Muscle layer of duodenum (tissue), 2 donors: ENCODE measurements at regions not wholly inside any gene's neighbourhood (a gene's known extent, or its start where the extent isn't known, plus 50 kb on each side); places are given as distances from the start of the nearest gene placed in this dataset.

ENCODE experiments used
- H3K27ac ChIP-seq: one replicate; pipeline ENCODE4 v1.7.0; 2013; ENCODE audit warnings: mild to moderate bottlenecking, low read length
- H3K27me3 ChIP-seq: one replicate; pipeline ENCODE4 v1.7.0; 2013; ENCODE audit warnings: low read depth, mild to moderate bottlenecking, control low read depth, low read length
- H3K36me3 ChIP-seq, 2 donors: one replicate each; pipeline ENCODE4 v1.7.0; 2013; ENCODE audit warnings: low read length in 2 of 2, control low read depth in 1 of 2, mild to moderate bottlenecking in 1 of 2; ENCODE audit not compliant: insufficient read depth in 2 of 2, control insufficient read depth in 1 of 2
- H3K4me1 ChIP-seq, 2 donors: one replicate each; pipeline ENCODE4 v1.7.0; 2013; ENCODE audit warnings: low read length in 2 of 2, mild to moderate bottlenecking in 2 of 2, control low read depth in 1 of 2, moderate library complexity in 1 of 2; ENCODE audit not compliant: insufficient read depth in 2 of 2, control insufficient read depth in 1 of 2
- H3K4me3 ChIP-seq, 2 donors: one replicate each; pipeline ENCODE4 v1.7.0; 2013; ENCODE audit warnings: low read length in 2 of 2, low read depth in 1 of 2, mild to moderate bottlenecking in 1 of 2
- H3K9me3 ChIP-seq, 2 donors: one replicate each; pipeline ENCODE4 v1.7.0; 2013; ENCODE audit warnings: low read length in 2 of 2, control low read depth in 1 of 2, mild to moderate bottlenecking in 1 of 2; ENCODE audit not compliant: control insufficient read depth in 1 of 2
- donor health status: healthy.

GRCh38 chr2:217611626-217612127 is 391.1 kb downstream of the TNS1 start:
- H3K27me3 ChIP-seq: no peaks in the 10 kb centered on the region
- peaks cover 0 to 2% of the 10 kb centered on the region in 2 donors for H3K4me1 ChIP-seq
- H3K27ac ChIP-seq: no peak overlapping the region
- no peaks in the 10 kb centered on the region for H3K36me3 ChIP-seq
- H3K9me3 ChIP-seq: no peaks in the 10 kb centered on the region
- H3K4me3 ChIP-seq: no peak overlapping the region

GRCh38 chr2:217611056-217611455 is 391.7 kb downstream of the TNS1 start:
- H3K4me3 ChIP-seq: no peak overlapping the region
- no peaks in the 10 kb centered on the region for H3K9me3 ChIP-seq
- H3K36me3 ChIP-seq: no peaks in the 10 kb centered on the region
- no peaks in the 10 kb centered on the region for H3K27me3 ChIP-seq
- H3K4me1 ChIP-seq: no peaks in the 10 kb centered on the region
- H3K27ac ChIP-seq: no peak overlapping the region

DNA sequence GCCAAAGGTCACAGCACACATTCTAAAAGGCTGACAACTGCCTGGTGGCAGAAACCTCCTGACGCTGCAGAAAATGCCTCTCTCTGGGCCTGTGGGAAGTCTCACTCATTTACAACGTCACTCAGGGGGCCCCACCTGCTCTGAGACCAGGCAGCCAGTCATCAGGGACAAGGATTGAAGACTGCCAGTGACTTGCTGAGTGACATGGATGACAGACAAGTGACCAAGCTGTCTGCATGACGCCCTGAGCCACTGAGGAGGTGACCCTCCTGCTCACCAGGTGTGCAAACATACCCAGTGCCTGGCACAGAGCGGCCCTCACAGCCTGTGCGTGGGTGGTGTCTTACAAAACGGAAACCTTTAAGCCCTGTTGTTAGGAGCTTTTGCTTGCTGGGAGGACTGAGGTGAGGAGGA is 392.4 kb downstream of the TNS1 start:
- no peaks in the 10 kb centered on the region for H3K4me1 ChIP-seq
- no peak overlapping the region for H3K27ac ChIP-seq
- no peak overlapping the region for H3K4me3 ChIP-seq
- no peaks in the 10 kb centered on the region for H3K9me3 ChIP-seq
- H3K36me3 ChIP-seq: no peaks in the 10 kb centered on the region
- H3K27me3 ChIP-seq: no peaks in the 10 kb centered on the region

- Histone ChIP-seq H3K27ac (no peak overlapping the region), H3K4me1 (no peaks in the 10 kb centered on the region), H3K4me3 (no peak overlapping the region), H3K9me3 (no peaks in the 10 kb centered on the region), H3K36me3 (no peaks in the 10 kb centered on the region), H3K27me3 (no peaks in the 10 kb centered on the region)
These were observed 392.8 kb downstream of the TNS1 start for GRCh38 chr2:217609952-217610351.

GRCh38 chr2:217606296-217606695 is 396.5 kb downstream of the TNS1 start:
- no peaks in the 10 kb centered on the region for H3K9me3 ChIP-seq
- H3K4me3 ChIP-seq: no peak overlapping the region
- no peak overlapping the region for H3K27ac ChIP-seq
- H3K4me1 ChIP-seq: no peaks in the 10 kb centered on the region
- no peaks in the 10 kb centered on the region for H3K27me3 ChIP-seq
- H3K36me3 ChIP-seq: no peaks in the 10 kb centered on the region

- Histone ChIP-seq H3K9me3 (no peaks in the 10 kb centered on the region), H3K27me3 (no peaks in the 10 kb centered on the region), H3K27ac (no peak overlapping the region), H3K4me3 (no peak overlapping the region), H3K36me3 (no peaks in the 10 kb centered on the region), H3K4me1 (no peaks in the 10 kb centered on the region)
These were observed 398.1 kb downstream of the TNS1 start for GRCh38 chr2:217604527-217605194.

GRCh38 chr2:217601601-217602000 is 401.2 kb downstream of the TNS1 start:
- no peaks in the 10 kb centered on the region for H3K36me3 ChIP-seq
- no peak overlapping the region for H3K27ac ChIP-seq
- no peaks in the 10 kb centered on the region for H3K27me3 ChIP-seq
- H3K4me3 ChIP-seq: no peak overlapping the region
- H3K9me3 ChIP-seq: no peaks in the 10 kb centered on the region
- H3K4me1 ChIP-seq: no peaks in the 10 kb centered on the region

DNA sequence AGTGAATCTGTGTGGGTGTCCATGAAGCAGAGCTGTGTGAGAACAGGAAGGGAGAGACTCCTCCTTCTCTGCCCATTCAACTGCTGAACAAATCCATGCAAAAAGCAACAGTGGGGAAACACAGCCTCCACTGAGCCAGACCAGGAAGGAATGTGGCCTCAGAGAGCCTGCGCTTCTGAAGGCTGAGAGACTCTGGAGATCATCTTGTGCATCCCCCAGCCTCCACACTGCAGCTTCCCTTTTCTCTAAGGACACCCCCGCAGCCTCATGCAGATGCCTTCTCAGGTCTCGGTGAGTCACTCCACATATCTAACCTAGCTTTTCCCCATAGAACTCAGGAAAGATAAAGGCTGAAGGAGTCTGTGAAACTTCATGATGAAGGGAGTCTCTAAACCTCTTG is 402.9 kb downstream of the TNS1 start:
- Histone ChIP-seq H3K27ac (no peak overlapping the region), H3K27me3 (no peaks in the 10 kb centered on the region), H3K4me1 (no peaks in the 10 kb centered on the region), H3K9me3 (no peaks in the 10 kb centered on the region), H3K36me3 (no peaks in the 10 kb centered on the region), H3K4me3 (no peak overlapping the region)

DNA sequence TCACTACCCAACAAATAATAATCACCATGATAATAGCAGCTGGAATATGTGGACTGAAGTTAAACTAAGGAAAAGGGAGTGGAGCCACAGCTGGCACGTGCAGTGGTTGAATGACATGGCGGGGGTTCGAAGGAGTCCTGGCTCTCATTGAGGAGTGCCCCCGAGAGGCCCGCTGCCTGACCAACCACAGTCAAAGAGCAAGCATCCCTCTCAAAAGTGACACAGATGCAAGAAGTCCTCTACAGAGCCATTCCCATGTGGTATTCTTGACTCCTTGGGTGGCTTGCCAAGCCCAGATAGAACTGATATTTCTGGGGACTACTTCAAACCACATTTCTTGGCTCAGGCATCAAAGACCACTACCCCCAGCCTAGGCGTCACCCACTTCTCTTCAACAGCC is 405.1 kb downstream of the TNS1 start:
- no peaks in the 10 kb centered on the region for H3K27me3 ChIP-seq
- H3K36me3 ChIP-seq: no peaks in the 10 kb centered on the region
- no peaks in the 10 kb centered on the region for H3K9me3 ChIP-seq
- no peaks in the 10 kb centered on the region for H3K4me1 ChIP-seq
- no peak overlapping the region for H3K27ac ChIP-seq
- no peak overlapping the region for H3K4me3 ChIP-seq

DNA sequence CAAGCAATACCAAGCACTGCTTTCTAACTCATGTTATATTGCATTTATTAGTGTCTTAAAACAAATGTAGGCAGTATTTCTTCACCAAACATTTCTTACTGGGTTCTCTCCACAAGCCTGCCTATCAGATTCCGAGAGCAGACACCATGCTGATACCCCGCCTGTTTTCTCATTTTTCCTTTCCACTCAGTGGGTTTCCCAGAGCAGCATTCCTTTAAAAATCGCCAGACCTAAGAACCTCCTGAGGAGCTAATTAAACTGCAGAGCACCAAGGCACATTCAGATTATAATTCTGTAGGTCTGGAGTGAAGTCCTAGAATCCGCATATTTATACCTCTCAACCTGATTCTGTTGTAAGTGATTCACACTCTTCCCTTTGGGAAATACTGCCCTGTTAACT is 405.6 kb downstream of the TNS1 start:
- no peak overlapping the region for H3K27ac ChIP-seq
- no peaks in the 10 kb centered on the region for H3K36me3 ChIP-seq

DNA sequence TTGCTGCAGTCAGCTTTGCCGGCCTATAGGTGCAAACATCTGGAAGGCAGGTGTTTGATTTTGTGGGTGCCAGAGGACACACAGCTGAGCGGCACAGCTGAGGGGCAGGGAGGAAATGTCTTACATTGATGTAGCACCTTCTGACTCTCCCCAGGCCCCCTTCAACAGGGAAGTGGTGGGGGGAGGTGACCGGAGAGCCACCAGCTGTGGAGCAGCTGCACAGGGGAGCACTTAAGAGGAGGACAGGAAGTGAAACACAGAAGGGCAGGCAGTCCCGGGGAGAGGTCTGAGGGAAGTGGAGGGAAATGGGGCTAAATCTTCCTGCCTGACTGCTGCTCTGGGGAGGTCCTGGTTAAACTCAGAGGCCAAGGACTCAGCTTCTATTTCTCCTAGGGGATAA is 409.1 kb downstream of the TNS1 start:
- no peak overlapping the region for H3K27ac ChIP-seq
- no peaks in the 10 kb centered on the region for H3K27me3 ChIP-seq
- H3K36me3 ChIP-seq: no peaks in the 10 kb centered on the region

More for the DNA sequence above, 405.6 kb downstream of the TNS1 start:
- Histone ChIP-seq H3K27me3 (no peaks in the 10 kb centered on the region), H3K4me3 (no peak overlapping the region), H3K4me1 (no peaks in the 10 kb centered on the region), H3K9me3 (no peaks in the 10 kb centered on the region)

DNA sequence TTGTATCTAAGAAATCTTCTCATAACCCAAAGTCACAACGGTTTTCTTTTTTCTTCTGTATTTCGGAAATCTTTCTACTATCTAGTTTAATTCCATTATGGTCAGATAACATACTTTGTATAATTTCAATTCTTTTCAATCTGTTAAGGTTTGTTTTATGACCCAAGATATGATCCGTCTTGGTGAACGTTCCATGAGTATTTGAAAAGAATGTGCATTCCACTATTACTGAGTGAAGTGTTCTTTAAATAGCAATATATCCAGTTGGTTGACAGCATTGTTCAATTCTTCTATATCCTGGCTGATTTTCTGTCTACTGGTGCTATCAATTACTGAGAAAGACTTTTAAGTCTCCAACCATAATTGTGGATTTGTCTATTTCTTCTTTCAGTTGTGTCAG is 414.5 kb downstream of the TNS1 start:
- H3K27ac ChIP-seq: no peak overlapping the region
- H3K27me3 ChIP-seq: no peaks in the 10 kb centered on the region
- no peaks in the 10 kb centered on the region for H3K36me3 ChIP-seq
- H3K9me3 ChIP-seq: no peaks in the 10 kb centered on the region
- no peak overlapping the region for H3K4me3 ChIP-seq
- peaks cover 0 to 6% of the 10 kb centered on the region in 2 donors for H3K4me1 ChIP-seq

More for the DNA sequence above, 409.1 kb downstream of the TNS1 start:
- Histone ChIP-seq H3K4me1 (no peaks in the 10 kb centered on the region), H3K9me3 (no peaks in the 10 kb centered on the region), H3K4me3 (no peak overlapping the region)
